ENCODE measurements at regions not wholly inside any gene's neighbourhood (a gene's known extent, or its start where the extent isn't known, plus 50 kb on each side); places are given as distances from the start of the nearest gene placed in this dataset.

GRCh38 chr7:18191341-18191740 lies 163.7 kb upstream of the PRPS1L1 start:
- no peak for TF ChIP-seq ETS1 (IDR thresholded peaks at IDR 0.05)
- no peak for TF ChIP-seq CTCF (conservative IDR thresholded peaks at IDR 0.05; ENCODE audit: low read depth in 2 of 2)
- TF ChIP-seq EZH2 (IDR thresholded peaks at IDR 0.05; ENCODE audit: low read depth, unreplicated experiment), result no peak
- TF ChIP-seq POLR2AphosphoS5 (IDR thresholded peaks at IDR 0.05; ENCODE audit: low read depth), result no peak
- TF ChIP-seq REST (IDR thresholded peaks at IDR 0.05; ENCODE audit: unreplicated experiment), result no peak
- no peak for TF ChIP-seq JUNB (IDR thresholded peaks at IDR 0.05; ENCODE audit: unreplicated experiment)
- TF ChIP-seq CREB1 (CRISPR knock-in tag; IDR thresholded peaks at IDR 0.05; ENCODE audit: low read depth), result no peak
- TF ChIP-seq EZH2phosphoT487 (IDR thresholded peaks at IDR 0.05; ENCODE audit: unreplicated experiment), result no peak
- no peak for TF ChIP-seq ZNF331 (CRISPR knock-in tag; IDR thresholded peaks at IDR 0.05; ENCODE audit: low read depth)

Measured in GM23338 (cell line).